ENCODE measurements at regions not wholly inside any gene's neighbourhood (a gene's known extent, or its start where the extent isn't known, plus 50 kb on each side); places are given as distances from the start of the nearest gene placed in this dataset.

GRCh38 chr1:170357750-170358149 lies 174.2 kb upstream of the GORAB start:
- TF ChIP-seq CTCF (IDR thresholded peaks at IDR 0.05) (no peak), POLR2A (IDR thresholded peaks at IDR 0.05) (no peak)
